ENCODE measurements at regions not wholly inside any gene's neighbourhood (a gene's known extent, or its start where the extent isn't known, plus 50 kb on each side); places are given as distances from the start of the nearest gene placed in this dataset.

DNA sequence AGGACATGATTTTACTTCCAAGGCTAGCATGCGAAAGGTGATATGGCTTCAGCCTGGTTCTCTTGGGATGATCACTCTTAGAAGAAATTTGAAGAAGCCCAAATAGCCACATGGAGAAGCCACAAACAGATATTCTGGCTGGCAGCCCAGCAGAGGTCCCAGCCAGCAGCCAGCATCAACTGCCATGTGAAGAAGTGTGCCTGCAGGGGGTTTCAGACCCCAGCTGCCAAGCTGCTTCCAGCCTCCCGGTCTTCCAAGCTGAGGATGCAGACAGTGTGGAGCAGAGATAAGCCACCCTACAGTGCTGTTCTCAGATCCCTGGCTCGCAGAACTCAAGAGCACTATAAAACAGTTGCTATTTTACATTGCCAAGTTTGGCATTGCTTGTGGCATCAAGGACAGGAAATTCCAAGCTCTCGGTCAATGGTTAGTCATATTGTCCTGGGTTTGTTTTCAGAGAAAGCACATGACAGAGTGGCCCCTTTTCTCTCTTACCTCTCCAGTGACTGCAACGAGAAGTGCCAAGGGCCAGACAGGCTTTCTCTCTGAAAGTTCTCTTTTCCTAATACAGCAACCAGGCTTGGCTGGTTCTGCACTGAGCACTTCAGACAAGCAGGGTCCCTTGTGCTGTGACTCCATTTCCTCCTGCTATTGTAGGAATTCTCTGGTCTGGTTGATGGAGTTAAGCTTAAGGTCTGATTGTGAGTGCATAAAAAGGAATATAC is 223.7 kb downstream of the ANKRD30B start:
- TF ChIP-seq CTCF (IDR thresholded peaks at IDR 0.05) (no peak), POLR2A (IDR thresholded peaks at IDR 0.05) (no peak)

Measured in Peyer's patch (tissue), 4 donors.